DMS153 treated with DMSO at 0.1 percent for 48 hours (cell line): ENCODE measurements at regions not wholly inside any gene's neighbourhood (a gene's known extent, or its start where the extent isn't known, plus 50 kb on each side); places are given as distances from the start of the nearest gene placed in this dataset.

Source experiments
- DNase-seq: peaks from one replicate; lab custom pipeline; 2025; ENCODE audit not compliant: unreplicated experiment; lab: John Stamatoyannopoulos, UW

DNA sequence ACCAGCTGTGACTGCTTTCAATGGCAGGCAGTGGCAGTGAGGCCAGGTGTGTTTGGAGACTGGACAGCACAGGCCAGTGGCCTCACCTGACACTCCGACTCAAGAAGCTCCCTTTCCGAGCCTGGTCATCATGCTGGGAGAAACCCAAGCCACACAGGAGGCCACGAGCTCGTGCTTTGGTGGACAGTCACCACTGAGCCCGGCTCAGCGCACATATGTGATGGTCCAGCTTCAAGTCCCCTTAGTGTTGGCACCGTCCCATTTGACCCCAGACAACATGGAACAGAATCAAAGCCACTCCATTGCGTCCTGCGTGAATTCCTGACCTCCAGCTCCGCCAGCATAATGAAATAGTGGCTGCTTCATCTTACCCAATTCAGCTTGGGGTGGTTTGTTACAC is 64.0 kb upstream of the PPP1R26 start:
- DNase-seq = no peak

DNA sequence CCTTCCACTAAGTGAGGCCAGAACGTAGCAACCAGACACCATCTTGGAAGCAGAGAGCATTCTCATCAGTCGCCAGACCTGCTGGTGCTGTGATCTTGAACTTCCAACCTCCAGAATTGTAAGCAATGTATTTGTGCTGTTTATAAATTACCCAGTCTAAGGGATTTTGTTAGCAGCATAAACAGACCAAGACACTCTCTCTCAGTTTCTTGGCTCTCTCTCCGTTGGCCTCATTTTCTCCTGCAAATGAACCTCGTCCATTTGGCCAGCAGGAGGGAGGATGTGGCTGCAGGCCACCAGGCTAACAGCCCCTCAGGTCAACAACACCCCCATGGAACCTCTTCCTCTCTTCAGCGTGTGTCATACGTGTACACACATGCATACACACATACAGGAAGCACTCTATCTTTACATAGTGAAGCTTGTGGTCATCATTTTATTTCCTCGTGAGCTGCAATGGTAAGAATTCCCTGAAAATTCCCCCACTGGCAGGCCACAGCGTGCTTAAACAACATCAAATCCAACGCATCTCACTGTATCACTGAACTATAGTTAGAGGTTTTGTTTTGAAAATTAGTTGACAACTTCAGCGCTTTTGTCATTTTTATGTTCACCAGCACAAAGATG is 62.8 kb upstream of the PPP1R26 start:
- no peak for DNase-seq

DNA sequence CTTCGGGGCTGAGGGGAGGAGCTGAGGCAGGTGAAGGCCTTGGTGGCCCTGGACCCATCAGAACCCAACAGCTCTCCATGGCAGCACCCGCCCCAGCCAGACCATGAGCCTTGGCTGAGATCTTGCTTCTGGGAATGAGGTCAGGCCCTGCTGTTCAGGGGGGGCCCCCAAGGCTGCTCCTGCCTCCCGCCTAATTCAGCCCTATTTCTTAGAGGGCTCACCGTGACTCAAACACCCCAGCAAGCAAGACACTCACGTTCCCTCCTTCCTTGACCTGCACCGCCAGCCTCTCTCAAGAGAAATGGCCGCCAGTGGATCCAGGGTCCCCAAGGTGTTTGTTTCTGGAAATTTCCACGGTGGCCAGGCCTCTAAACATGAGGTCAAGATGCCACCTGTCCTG is 61.4 kb upstream of the PPP1R26 start:
- no peak for DNase-seq

DNA sequence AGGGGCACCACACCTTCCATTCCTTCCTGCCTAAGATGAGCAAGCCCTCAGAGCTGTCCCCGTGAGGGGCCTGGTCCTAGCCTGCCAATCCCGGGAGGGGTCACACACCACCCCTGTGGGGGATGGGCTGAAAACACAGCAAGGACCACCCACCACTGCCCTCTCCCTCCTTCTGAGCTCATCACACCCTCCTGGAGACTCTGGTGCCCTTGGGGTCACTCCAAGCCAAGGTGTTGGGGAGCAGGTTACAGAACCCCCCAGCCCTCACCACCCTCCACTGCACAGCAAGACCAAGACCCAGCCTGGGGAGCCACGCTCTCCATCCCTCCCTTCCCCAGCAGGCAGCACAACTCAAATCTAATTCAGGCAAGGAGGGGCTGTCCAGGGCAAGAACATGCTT is 60.5 kb upstream of the PPP1R26 start:
- no peak for DNase-seq

DNA sequence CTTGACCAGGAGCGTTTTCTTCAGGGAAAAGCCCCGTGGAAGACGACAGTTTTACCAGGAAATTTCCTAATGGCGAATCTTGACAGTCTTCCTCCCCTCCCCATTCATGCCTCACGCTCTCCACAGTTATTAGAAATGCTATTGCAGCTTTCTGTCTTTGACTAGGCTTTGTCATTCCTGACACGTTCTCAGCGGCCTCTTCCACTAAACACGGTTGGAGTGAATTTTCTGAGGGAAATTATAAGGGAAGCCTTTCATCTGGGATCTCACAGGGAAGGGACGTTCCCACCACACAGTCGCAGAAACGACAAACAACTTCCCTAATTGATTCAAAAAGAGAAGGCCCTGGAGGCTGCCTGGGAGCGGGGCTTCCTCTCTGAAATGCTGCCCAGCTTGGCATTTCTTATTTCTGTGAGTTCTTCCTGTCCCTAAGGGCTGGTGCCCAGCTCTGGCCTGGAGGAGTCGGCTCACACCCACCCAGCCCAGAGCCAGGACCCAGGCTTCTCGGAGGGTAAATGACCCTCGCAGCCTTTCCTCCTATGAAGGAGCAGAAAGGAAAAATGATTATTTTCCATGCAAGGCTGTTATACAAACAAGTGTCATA is 57.1 kb upstream of the PPP1R26 start:
- DNase-seq = no peak

DNA sequence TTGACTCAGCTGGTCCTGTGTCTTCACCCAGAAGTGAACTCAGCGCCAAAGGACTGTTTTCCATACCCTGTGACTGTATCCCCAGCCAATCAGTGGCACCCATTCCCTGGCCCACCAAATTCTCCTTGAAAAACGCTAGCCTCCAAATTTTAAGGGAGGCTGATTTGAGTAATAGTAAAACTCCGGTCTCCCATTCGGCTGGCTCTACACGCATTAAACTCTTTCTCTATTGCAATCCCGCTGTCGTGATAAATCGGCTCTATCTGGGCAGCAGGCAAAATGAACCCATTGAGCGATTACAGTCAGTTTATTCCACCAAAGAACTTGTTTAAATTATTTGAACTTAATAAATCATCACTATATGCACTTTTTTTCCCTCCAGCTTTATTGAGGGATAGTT is 55.9 kb upstream of the PPP1R26 start:
- no peak for DNase-seq
